AG10803 (cell line): ENCODE measurements at regions not wholly inside any gene's neighbourhood (a gene's known extent, or its start where the extent isn't known, plus 50 kb on each side); places are given as distances from the start of the nearest gene placed in this dataset.

Source experiments
- DNase-seq: peaks from one replicate; pipeline ENCODE4 v3.0.0; 2010; ENCODE audit warnings: low read depth
- H3K4me3 ChIP-seq: 2 replicates; pipeline ENCODE4 v1.5.1; 2011; ENCODE audit warnings: mild to moderate bottlenecking, low read length, control low read depth
- TF ChIP-seq, protein P1 (sequence below): conservative IDR thresholded peaks from 2 replicates; pipeline ENCODE4 v1.5.1; 2011; ENCODE audit warnings: mild to moderate bottlenecking, low read length, control low read depth, inconsistent platforms

DNA sequence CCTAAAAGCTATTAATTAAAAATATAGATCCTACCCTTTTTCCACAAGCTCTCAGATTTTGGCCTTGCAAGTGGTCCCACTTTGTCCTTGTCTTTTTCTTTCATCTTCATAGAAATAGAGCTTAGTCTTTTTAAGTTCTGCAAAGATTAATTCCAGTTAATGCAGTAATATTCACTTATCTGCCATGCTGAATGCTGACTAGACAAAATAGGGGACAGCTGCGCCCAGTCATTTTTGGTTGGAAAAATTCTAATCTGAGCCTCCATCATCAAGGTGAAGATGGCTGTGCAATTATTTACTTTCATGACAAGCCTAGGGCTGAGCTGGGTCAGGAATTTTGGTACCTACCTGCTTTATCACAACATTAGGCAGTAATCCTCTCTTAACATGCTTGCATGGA lies 241.3 kb upstream of the CXorf66 start:
- DNase-seq: no peak
- H3K4me3 ChIP-seq: no peak overlapping the region
- TF ChIP-seq, protein P1, sequence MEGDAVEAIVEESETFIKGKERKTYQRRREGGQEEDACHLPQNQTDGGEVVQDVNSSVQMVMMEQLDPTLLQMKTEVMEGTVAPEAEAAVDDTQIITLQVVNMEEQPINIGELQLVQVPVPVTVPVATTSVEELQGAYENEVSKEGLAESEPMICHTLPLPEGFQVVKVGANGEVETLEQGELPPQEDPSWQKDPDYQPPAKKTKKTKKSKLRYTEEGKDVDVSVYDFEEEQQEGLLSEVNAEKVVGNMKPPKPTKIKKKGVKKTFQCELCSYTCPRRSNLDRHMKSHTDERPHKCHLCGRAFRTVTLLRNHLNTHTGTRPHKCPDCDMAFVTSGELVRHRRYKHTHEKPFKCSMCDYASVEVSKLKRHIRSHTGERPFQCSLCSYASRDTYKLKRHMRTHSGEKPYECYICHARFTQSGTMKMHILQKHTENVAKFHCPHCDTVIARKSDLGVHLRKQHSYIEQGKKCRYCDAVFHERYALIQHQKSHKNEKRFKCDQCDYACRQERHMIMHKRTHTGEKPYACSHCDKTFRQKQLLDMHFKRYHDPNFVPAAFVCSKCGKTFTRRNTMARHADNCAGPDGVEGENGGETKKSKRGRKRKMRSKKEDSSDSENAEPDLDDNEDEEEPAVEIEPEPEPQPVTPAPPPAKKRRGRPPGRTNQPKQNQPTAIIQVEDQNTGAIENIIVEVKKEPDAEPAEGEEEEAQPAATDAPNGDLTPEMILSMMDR: no peak

DNA sequence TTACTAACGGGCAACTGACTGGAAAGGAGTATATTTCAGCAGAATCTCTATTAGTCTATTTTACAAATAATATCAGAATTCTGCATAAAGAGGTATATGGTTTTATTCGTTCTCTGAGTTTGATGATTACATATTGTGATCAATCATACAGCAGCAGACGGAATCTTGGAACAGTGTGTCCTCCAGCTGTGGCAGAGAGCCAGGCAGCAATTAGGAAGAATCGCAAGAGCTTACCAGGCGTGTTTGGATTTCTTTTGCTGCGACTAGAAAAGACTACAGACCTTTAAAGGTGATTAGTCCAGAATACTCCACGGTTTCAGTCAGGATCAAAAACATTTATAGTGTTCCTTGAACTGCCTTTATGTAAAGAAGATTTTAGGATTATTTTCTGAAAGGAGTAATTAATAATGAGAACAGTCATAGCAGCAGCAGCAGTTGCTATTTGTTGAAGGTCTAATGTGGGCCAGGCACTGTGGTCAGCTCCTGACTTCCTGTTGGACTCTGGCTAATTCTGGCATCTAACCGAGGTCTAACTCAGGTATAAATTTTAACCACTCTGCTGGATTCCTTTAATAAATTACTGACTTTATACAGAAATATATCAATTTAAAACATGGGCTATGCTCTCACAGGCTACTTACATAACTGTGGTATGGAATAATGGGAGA lies 225.3 kb upstream of the CXorf66 start:
- TF ChIP-seq, protein P1: no peak
- no peak for DNase-seq
- no peak overlapping the region for H3K4me3 ChIP-seq

DNA sequence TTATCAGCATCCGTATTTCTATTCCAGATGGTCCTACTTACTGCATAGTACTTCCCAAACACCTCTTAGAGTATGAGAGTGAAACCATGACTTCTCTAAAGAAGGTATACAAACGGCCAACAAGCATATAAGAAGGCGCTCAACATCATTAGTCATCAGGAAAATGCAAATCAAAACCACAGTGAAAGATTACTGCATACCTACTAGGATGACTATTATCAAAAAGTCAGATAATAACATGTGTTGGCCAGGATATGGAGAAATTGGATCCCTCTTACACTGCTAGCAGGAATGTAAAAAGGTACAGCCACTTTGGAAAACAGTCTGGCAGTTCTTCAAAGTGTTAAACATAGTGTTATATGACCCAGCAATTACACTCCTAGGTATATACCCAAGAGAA lies 215.3 kb upstream of the CXorf66 start:
- TF ChIP-seq, protein P1: no peak
- DNase-seq: peak; percentile 38
- no peak overlapping the region for H3K4me3 ChIP-seq

DNA sequence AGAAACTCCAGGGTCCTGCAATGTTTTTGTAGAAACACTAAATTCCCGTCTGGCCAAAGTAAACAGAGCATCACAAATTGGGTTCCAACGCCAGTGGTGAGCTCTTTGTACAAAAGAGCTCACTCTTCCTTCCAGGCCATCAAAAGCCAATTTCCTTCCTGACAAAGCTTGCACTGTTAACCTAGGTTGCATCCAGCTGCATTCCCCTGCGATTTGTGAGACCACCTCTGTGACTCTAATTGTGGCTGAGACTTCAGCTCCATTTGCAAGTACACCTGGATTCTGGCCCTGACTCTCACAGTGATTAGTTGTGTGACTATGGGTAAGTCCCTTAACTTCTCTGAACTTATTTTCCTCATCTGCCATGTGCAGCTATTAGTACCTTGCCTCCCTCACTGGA lies 212.5 kb upstream of the CXorf66 start:
- TF ChIP-seq, protein P1: no peak
- DNase-seq: no peak
- no peak overlapping the region for H3K4me3 ChIP-seq

DNA sequence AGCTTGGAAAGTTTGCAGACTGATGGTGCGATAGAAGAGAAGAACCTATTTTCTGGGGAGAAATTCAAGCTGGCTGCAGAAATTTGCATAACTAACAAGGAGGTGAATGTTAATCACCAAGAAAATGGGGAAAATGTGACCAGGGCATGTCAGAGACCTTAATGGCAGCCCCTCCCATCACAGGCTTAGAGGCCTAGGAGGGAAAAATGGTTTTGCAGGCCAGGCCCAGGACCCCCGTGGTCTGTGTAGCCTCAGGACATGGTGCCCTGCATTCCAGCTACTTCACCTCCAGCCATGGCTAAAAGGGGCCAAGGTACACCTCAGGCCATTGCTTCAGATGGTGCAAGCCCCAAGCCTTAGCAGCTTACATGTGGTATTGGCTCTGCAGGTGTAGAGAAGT lies 207.1 kb upstream of the CXorf66 start:
- no peak overlapping the region for H3K4me3 ChIP-seq
- DNase-seq: no peak
- TF ChIP-seq, protein P1: no peak

DNA sequence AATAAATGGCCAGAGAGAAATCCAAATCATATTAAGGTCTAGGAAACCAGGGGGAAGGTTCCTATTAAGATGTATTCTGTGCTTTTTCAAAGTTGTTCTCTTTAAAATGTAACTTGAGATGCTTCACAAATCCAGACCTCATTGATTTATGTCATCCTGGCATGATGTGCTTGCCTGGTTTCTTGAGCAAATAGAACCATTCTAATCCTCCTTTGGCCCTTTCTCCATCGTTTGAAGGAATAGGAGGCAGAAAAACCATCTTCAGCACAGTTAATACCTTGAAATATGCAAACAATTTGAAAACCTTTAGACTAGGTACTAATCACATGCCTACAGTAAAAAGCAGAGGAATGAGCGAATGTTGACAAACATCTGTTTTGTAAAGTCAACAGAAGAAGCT lies 202.2 kb upstream of the CXorf66 start:
- H3K4me3 ChIP-seq: no peak overlapping the region
- no peak for DNase-seq
- TF ChIP-seq, protein P1: no peak

DNA sequence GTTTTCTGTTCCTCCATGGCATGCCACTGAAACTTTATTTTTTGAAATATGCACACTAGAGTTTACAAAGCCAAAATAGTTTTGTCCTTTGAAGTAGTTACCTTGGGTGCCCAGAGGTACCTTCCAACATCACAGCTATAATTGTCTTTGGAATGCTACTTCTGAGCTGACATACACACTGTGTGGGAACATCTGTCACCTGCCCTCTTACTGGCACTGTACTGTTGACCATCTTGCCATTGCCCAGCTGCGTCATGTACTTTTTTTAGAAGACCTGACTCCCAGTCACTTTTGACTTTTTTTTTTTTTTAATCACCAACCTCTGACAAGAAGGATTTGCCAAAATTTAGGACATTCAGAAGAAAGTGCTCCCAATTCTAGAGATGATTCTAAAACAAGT lies 200.5 kb upstream of the CXorf66 start:
- TF ChIP-seq, protein P1: no peak
- H3K4me3 ChIP-seq: no peak overlapping the region
- no peak for DNase-seq
